Prostate gland (tissue), 2 donors: ENCODE measurements at regions not wholly inside any gene's neighbourhood (a gene's known extent, or its start where the extent isn't known, plus 50 kb on each side); places are given as distances from the start of the nearest gene placed in this dataset.
"Not testable (repeated sequence)": the region's sequence is repeated elsewhere in the genome, so short reads cannot be mapped to it uniquely, and the experiment has no call there.

ENCODE experiments used
- CTCF ChIP-seq, 4 experiments: fragments of 200-600 bp in 2 of 4; fragments of 450-650 bp in 2 of 4; sonication (generic) in 2 of 4; IDR thresholded peaks; 1 replicate in 3 of 4; 2 replicates in 1 of 4; pipeline ENCODE4 v1.5.1; 2016 to 2019; ENCODE audit warnings: antibody characterized with exemption in 4 of 4, mild to moderate bottlenecking in 2 of 4, moderate library complexity in 2 of 4
- POLR2A ChIP-seq: fragments of 450-650 bp; IDR thresholded peaks from one replicate; pipeline ENCODE4 v1.6.1; 2016; ENCODE audit warnings: antibody characterized with exemption, mild to moderate bottlenecking

GRCh38 chr3:61410358-61410757 lies 151.0 kb upstream of the PTPRG start:
- TF ChIP-seq CTCF (IDR thresholded peaks at IDR 0.05); POLR2A: not testable (repeated sequence)
